NCI-H2081 (cell line): ENCODE measurements at regions not wholly inside any gene's neighbourhood (a gene's known extent, or its start where the extent isn't known, plus 50 kb on each side); places are given as distances from the start of the nearest gene placed in this dataset.
"Not testable (repeated sequence)": the region's sequence is repeated elsewhere in the genome, so short reads cannot be mapped to it uniquely, and the experiment has no call there.

Source experiments
- DNase-seq, 2 experiments: peaks; one replicate each; lab custom pipeline; 2025; lab: John Stamatoyannopoulos, UW

GRCh38 chr3:168976969-168977368 is 686.5 kb downstream of the MECOM start:
- DNase-seq: no peak

DNA sequence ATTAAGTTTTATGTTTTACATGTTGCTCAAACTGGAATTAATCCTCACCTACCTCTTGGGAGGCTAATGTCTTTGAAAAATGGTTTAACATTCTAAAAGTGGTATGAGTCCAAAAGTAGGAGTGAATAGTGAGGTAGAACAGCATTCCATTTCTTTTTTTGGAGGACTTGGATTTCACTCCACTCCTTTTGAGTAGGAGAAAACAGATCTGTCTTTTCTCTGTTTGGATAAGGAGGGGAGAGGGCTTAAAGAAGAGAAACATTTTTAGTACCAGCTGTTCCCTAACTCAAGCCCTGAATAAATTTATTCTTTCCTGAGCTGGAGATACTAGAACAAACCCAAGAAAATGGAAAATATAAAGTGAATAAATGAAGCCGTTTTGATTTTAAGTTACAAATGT is 687.9 kb downstream of the MECOM start:
- no peak for DNase-seq

- peak; percentile 51 to 80 for DNase-seq
Observed at GRCh38 chr3:168974617-168975403, 688.7 kb downstream of the MECOM start.

DNA sequence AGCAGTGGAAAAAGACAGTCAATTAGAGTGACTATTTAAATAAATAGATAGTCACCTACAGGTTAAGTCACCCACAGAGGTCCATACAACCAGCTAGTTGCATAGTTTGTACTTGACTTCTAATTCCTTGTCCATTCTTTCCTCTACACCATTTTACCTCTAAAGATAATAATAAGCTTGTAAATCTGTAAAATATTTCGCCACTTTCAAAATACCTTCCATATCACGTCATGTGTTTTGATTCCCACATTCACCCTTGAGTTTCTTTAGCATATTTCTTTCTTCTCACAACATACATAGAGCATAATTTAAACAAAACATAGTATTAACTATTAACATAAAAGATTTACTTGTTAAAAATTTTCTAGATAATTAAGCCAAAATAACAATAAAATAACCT is 689.6 kb downstream of the MECOM start:
- no peak for DNase-seq

GRCh38 chr3:168973206-168973605 is 690.3 kb downstream of the MECOM start:
- no peak for DNase-seq

DNA sequence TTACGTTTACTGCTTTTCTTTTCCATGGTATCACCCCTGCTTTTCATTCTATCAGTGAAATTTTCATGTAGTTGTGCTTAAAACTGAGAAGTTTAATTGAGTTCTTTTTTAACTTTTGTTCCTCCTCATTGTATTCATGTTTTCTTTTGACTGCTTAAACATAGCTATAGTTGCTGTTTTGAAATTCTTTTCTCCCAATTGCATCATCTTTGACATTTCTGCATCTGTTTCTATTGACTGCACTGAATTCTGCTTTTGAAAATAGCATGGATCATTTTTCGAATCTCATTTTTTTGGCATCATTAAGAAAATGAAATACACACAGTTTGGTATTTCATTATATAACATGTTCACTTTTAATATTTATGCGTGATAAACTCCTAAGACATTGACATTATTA is 694.9 kb downstream of the MECOM start:
- DNase-seq: no peak

DNA sequence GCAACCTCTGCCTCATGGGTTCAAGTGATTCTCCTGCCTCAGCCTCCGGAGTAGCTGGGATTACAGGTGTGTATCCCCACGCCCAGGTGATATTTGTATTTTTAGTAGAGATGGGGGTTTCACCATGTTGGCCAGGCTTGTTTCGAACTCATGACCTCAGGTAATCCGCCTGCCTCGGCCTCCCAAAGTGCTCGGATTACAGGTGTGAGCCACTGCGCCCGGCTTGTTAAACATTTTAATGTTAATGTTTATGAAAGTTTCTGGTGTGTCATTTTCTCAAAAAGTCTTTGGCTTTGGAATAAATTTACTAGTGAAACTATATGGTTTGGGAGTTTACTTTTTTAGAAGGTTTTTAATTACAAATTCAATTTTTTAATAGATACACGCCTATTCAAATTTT is 698.8 kb downstream of the MECOM start:
- no peak for DNase-seq

DNA sequence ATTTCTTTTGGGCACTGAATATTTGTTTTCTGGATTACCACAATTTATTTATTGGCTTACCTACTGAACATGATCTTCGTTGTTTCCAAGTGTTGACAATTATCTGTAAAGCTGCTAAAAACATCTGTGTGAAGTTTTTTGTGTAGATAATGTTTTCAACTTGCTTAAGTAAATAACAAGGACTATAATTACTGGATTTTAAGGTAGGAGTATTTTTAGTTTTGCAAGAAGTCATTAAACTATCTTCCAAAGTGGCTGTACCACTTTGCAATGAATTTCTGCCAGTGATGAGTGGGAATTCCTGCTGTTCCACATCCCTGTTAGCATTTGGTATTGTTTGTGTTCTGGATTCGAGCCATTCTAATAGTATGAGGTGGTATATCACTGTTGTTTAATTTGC is 702.2 kb downstream of the MECOM start:
- DNase-seq: peak in 1 of 2 experiments; percentile 20

- DNase-seq: no peak
Observed at GRCh38 chr3:168959731-168960130, 703.8 kb downstream of the MECOM start.

GRCh38 chr3:168958466-168958865 is 705.0 kb downstream of the MECOM start:
- no peak for DNase-seq

GRCh38 chr3:168956076-168956475 is 707.4 kb downstream of the MECOM start:
- no peak for DNase-seq

DNA sequence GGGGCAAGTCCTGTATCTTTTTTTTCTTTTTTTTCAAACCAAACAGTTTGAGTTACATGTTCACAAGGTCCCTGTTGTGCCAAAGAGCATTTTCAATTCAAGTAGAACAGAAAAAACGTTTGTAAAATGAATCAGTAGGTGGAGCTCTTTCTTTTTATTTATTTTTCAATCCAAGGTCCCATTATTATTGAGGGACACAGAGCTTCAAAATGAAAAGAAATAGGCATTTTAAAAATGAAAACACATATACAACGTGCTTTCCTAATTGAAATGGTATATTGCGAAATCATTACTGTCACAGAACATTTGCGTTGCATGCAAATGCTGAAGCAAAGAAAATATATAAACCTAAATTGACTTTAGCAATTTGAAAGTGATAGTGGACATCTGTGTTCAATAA is 711.0 kb downstream of the MECOM start:
- peak in 1 of 2 experiments; percentile 48 for DNase-seq

DNA sequence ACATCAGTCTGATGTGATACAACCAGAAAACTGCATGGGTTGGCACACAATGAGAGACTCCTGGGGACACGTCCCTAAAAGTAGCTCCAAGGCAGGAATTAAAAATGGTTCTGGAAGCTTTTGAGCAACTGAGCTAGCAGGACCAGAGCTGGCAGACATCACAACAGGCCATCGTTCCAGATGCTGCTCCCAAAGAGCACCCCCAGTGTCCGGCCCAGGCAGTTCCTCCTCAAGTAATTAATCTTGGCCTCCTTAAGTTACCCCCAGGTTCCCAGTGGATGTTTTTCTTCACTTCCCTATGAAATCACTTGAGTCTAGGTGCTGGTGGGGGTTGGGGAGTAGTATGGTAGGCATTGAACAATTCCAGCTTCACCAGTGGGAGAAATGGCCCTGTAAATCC is 711.6 kb downstream of the MECOM start:
- DNase-seq: no peak

DNA sequence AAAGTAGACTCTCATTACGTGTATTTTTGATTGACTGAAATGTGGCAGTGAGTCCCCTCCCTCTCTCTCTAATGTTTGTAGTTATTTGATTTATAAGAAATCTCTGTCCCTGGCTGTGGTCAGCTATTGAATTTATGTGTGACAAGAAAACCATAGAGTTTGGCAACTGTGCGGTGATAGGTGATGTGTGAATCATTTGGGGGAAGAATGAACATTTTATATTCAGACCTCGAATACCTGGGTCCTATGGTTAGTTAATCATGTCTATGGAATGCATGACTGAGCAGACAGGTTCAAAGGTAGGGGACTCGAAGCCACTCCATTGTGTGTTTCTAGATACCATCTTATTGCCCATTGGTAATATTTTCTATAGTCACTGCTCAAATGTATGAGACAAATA is 712.1 kb downstream of the MECOM start:
- no peak for DNase-seq

GRCh38 chr3:168950622-168951021 is 712.9 kb downstream of the MECOM start:
- no peak for DNase-seq

- DNase-seq: no peak
Observed at GRCh38 chr3:168939651-168940238, 723.8 kb downstream of the MECOM start.

- DNase-seq: no peak
Observed at GRCh38 chr3:168933614-168934013, 729.9 kb downstream of the MECOM start.

- not testable (repeated sequence) for DNase-seq
Observed at GRCh38 chr3:168929997-168930396, 733.5 kb downstream of the MECOM start.

DNA sequence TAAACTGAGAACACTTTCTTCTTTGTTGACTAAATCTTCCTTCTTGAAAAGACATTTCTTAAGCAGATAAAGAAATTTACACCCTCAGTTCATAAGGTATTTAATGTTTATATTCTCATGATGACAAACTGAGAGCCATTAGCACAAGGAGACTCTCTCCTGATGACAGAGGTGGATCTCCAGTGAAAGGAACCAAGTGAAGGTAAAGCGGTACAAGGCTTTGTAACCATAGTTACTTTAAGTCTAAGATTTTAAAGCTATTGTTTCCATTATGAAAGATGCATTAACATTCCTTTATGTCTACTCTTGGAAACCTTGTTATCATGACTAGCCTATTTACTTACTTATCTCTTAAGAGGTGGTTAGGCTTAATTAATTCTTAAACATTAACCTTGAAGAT is 737.1 kb downstream of the MECOM start:
- DNase-seq: no peak

DNA sequence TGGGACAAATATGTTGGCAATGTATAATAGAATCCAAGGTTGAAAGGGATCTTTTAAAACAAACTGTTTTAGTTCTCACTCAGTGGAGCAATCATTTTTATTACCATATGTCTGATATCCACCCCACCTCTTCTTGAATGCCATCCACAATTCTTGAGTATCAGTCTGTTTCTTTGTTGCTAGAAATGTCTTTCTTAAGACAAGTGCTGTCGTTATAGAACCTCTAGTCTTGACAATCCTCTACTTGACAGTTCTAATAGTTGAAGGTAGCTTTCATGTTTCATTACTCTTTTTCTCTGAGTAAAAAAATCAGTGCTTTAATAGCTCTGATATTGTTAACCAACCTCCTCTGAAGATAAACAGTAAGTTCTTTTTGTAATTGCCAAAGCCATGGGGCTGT is 737.9 kb downstream of the MECOM start:
- no peak for DNase-seq

- DNase-seq: no peak
Observed at GRCh38 chr3:168914662-168915061, 748.9 kb downstream of the MECOM start.

- DNase-seq: no peak
Observed at GRCh38 chr3:168909260-168909659, 754.3 kb downstream of the MECOM start.

DNA sequence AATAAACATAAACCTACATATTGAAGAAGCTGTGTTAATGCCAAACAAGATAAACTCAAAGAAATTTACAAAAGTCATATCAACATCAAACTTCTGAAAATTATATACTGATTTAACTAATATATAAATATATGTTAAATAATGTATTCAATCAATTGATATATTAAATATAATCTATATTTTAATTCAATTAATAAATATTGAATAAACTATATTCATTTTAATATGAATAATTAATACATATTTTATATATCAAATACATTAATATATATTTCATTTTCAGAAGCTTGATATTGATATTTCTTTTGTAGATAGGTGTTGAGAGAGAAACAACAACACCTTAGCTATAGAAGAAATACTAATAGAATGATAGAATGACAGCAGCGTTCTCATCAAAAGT is 768.1 kb downstream of the MECOM start:
- no peak for DNase-seq

DNA sequence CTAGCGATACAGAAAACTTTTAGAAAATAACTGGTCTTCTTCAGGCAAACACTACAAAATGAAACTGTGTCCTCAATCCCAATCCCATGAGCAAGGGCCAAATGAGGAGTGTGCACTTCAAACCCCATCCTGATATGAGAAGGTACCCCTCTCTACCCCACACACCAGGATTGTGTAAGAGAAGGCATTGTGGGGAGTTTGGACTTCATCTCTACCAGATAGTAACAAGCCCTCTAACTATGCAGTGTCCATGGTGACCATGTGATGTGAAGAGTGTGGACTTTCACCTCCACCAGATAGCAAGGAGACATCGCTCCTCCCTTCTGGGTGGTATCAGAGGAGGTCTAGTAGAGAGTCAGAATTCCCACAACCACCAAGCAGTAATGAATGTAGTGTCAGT is 769.3 kb downstream of the MECOM start:
- DNase-seq: no peak
